Epidermal melanocyte (primary cell): ENCODE measurements at regions not wholly inside any gene's neighbourhood (a gene's known extent, or its start where the extent isn't known, plus 50 kb on each side); places are given as distances from the start of the nearest gene placed in this dataset.
"Not testable (repeated sequence)": the region's sequence is repeated elsewhere in the genome, so short reads cannot be mapped to it uniquely, and the experiment has no call there.

ENCODE experiments used
- DNase-seq: peaks from one replicate; pipeline ENCODE4 v3.0.0; 2011; ENCODE audit warnings: low spot score; ENCODE audit not compliant: insufficient read length

DNA sequence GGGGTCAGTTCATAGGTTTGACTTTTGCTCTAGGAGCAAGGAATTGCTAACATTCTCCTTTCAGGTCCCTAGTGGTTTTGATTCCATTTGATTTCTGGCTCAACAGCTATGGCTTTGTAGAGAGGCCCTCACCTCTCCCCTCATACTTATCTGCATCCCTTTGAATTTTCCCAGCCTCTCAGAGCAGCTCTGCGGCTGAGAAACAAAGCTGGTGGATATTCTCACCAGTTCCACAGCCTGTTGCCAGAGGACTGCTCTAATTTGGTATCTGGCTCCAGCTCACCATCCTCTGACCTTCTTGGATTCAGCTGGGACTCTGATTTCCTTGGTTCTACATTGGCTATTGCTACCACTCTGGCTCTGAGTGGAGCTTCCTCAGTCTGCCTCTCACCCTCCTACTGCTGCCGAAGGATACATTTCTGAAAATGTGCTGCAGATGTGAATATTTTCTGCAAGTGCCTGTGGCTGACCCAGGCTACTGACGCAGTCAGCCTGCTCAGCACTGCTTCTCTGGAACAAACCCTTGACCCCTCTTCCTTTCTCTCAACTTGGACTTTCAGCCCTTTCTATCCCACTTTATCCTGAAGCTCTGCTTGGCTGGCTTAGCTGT is 110.9 kb upstream of the ENPEP start:
- no peak for DNase-seq

DNA sequence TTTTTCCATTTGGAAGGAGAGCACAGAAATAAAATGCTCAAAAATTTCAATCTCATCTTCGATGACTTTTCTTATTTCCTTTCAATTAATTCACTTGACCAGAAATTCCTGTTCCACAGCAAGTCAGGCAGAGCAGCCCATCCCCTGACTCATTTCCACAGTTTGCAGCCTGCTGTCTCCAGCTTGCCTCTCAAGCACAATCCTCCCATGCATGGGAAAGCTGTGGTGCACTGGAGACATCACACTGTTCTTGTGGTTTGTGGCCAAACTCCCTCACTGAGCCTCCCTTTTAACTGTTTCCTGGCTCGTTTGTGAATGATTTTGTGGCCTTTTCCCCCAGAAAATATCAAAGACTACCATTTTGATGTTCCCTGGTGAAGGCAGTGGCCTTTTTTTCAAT is 114.0 kb upstream of the ENPEP start:
- no peak for DNase-seq

GRCh38 chr4:110359076-110359475 is 116.9 kb upstream of the ENPEP start:
- DNase-seq, result no peak

- no peak for DNase-seq
Measured at GRCh38 chr4:110357521-110357920, 118.4 kb upstream of the ENPEP start.

GRCh38 chr4:110354460-110354859 is 121.5 kb upstream of the ENPEP start:
- no peak for DNase-seq

GRCh38 chr4:110352670-110353442 is 123.1 kb upstream of the ENPEP start:
- no peak for DNase-seq

DNA sequence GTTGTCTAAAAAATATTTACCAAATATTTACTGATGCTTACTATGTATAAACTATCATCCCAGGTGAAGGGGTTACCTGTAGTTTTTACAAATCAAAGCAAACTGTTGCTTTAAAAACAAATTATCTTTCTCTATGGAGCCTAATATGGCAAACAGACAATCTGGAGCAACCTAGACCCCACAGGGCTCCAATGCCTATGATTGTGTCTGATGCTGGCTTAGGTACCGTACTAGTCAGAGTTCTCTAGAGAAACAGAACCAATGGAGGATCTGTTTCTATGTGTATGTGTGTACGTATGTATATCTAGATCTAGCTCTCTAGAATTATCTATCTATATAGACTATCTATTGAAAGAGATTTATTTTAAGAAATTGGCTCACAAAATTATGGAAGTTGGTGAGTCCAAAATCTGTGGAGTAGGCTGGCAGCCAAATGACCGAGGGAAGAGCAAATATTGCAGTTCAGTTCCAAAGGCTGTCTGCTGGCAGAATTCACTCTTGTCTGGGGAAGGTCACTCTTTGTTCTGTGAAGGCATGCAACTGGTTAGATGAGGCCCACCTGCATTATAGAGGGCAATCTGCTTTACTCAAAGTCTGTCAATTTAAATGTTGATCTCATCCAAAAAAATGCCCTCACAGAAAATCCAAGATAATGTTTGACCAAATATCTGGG is 127.1 kb upstream of the ENPEP start:
- no peak for DNase-seq

- no peak for DNase-seq
Measured at GRCh38 chr4:110347805-110348204, 128.2 kb upstream of the ENPEP start.

GRCh38 chr4:110344165-110344564 is 131.8 kb upstream of the ENPEP start:
- no peak for DNase-seq

DNA sequence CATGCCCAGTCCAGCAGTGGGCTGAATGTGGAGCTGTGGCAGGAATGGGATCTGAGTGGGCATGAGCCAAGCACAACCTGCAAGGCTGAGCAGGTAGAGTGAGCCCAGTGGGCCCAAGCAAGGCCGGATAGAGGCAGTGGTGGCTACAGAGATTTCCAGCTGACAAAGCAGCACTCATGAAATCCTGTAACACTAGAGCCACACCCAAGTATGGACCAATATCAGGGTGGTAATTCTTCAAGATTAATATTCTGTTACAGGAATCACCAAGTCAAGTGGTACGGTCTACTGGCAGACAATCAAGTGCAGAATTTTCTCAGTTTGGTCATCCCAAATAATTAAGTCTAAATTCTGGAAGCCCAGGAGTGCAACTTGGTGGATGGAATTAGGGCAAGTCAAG is 132.4 kb upstream of the ENPEP start:
- DNase-seq, result no peak

DNA sequence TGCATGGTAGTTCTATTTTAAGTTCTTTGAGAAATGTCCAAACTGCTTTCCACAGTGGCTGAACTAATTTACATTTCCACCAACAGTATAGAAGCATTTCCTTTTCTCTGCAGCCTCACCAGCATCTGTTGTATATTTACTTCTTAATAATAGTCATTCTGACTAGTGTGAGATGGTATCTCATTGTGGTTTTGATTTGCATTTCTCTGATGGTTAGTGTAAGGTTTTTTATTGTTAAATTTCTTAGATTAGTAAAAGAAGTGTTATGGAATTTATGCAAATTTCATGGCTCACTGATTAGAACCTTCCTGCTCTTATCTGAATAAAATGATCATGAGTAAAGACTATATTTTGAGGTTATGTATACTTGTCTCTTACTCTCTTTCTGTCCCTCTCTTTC is 134.8 kb upstream of the ENPEP start:
- DNase-seq, result not testable (repeated sequence)

DNA sequence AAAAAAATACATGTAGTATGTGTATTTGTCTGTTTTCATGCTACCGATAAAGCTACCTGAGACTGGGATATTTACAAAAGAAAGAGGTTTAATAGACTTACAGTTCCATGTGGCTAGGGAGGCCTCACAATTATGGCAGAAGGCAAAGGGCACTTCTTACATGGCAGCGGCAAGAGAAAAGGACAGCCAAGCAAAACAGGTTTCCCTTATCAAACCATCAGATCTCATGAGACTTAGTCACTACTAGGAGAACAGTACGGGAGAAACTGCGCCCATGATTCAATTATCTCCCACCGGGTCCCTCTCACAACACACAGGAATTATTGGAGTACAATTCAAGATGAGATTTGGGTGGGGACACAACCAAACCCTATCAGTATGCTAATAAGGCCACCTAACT is 137.0 kb upstream of the ELOVL6 start:
- no peak for DNase-seq

GRCh38 chr4:110332483-110332882 is 134.1 kb upstream of the ELOVL6 start:
- no peak for DNase-seq

DNA sequence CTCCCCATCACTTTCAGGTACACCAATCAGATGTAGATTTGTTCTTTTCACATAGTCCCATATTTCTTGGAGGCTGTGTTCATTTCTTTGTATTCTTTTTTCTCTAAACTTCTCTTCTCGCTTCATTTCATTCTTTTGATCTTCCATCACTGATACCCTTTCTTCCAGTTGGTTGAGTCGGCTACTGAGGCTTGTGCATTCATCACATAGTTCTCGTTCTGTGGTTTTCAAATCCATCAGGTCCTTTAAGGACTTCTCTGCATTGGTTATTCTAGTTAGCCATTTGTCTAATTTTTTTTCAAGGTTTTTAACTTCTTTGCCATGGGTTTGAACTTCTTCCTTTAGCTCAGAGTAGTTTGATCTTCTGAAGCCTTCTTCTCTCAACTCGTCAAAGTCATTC is 128.0 kb upstream of the ELOVL6 start:
- not testable (repeated sequence) for DNase-seq

GRCh38 chr4:110310795-110311194 is 112.4 kb upstream of the ELOVL6 start:
- no peak for DNase-seq

DNA sequence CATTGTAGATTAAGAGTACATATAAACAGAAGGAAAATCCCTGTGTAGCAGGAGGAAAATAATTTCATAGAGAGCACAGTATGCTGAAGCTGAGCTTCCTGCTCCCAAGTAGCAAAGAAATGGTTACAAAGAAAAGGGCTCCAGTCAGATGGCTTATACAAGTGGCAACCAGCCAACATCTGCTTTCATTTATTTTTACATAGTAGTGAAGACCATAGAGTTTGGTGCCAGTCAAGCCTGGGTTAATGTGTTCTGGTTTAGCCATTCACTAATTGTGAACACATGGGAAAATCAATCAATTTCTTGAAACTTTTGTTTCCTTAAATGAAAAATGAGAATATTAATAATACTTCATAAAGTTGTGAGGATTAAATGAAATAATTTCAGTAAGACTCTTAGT is 111.3 kb upstream of the ELOVL6 start:
- peak; percentile 21 for DNase-seq

- DNase-seq, result no peak
Measured at GRCh38 chr4:110306303-110306702, 107.9 kb upstream of the ELOVL6 start.

- no peak for DNase-seq
Measured at GRCh38 chr4:110305455-110305854, 107.0 kb upstream of the ELOVL6 start.

GRCh38 chr4:110296892-110297291 is 98.5 kb upstream of the ELOVL6 start:
- no peak for DNase-seq

- no peak for DNase-seq
Measured at GRCh38 chr4:110294165-110294564, 95.8 kb upstream of the ELOVL6 start.

GRCh38 chr4:110292994-110293744 is 94.8 kb upstream of the ELOVL6 start:
- no peak for DNase-seq

- DNase-seq, result no peak
Measured at GRCh38 chr4:110290511-110290910, 92.1 kb upstream of the ELOVL6 start.
